ENCODE measurements at regions not wholly inside any gene's neighbourhood (a gene's known extent, or its start where the extent isn't known, plus 50 kb on each side); places are given as distances from the start of the nearest gene placed in this dataset.
A peak's percentile ranks its signal among the peaks of the same experiment; 100 is the strongest.

DNA sequence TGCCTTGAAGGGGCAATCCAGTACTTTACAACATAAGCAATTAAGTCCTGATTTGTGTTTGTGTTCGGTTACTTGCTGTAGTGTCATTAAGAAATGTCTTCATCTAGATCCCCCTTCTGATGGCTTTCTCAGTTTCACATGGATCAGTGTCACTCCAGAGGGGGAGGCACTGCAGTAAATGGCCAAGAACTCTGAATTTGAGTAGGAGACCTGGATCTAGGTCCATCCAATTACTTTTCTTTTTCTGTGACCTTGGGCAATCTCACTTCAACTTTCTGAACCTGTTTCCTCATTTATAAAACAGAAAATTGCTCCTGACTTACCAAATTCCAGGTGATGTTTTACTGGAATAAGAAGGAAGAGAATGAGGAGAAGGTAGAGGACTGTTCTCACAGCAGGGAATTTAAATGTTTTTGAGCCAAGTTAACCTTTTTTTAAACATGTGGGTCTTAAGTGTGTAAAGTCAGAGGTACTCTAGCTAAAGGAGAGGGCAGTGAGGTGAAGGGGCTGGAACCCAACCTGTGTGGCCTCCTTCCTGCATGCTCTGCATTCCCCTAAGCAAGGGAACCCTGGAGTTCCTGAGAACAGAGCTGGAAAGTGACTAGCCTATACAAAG is 285.5 kb downstream of the HACE1 start:
- DNase-seq (ENCODE audit: low read depth), result no peak

DNA sequence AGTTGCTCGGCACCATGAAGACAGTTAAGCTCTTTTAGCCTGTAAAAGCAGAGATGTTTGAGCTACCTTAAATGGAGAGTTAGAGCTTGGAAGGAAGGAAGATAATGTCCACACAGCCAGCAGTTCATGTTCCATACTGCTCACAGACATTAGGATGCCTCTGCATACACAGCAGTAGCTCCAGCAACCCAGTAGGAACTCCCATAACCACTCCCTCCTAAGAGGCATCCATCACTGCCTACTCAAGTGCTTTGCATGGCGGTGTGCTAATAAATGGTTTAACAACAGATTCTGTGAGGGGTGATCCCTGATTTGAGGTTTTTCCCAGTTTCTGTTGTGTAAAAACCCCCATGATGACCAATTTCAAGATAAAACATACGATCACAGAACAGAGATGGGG is 286.4 kb downstream of the HACE1 start:
- no peak for DNase-seq (ENCODE audit: low read depth)

DNA sequence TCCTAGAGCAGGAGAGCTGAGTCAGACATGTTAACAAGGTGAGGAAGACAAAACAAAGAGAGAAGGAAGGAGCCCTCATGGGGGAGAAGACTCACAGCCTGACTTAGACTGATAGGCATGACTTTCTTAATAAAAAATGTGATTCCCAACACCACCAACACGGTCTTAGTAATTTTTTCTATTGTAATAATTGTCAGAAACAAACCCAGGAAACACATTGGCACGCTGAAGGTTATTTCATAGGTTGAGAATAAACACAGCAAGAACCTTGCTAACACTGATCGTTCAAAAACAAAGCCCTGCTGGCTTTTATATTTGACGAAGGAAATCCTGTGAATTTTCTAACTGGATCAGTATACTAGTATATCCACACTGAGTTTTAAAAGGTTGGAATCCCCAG is 286.8 kb downstream of the HACE1 start:
- no peak for DNase-seq (ENCODE audit: low read depth)

DNA sequence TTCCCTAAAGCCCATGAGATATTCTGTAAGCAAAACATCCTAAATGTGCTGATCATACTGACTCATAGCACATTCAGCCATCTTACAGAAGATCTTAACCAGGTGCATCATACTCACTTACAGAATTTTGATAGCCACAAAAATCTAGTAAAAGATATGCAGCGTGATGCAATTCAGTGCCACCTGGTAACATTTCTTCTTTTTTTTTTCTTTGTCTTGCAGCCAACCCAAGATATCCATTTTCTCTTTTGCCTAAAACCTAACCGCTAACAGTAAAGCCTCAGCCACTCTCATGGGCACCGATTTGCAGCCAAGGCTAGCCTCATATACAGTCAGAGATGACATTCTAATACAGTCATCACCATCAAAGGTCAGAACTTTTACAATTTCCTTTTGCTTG is 293.3 kb downstream of the HACE1 start:
- DNase-seq (ENCODE audit: low read depth), result no peak

DNA sequence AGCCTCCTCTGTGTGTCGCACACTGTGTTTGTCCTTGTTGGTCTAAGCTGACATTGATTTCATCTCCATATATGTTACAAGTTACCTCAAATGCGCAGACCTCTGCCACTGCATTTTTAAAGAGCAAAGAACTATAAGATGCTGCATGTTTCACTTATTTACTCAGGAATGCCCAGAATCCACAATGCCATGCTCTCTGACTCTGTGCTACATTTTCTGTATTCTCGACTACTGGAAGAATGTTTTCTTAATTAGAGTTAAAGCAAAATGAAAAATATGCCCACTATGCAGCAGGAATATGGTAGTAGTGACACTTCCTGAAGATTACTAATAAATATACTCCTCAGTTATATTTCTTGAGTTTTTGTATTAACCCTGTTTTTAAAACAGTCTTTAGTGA is 296.4 kb downstream of the HACE1 start:
- DNase-seq (ENCODE audit: low read depth), result no peak

DNA sequence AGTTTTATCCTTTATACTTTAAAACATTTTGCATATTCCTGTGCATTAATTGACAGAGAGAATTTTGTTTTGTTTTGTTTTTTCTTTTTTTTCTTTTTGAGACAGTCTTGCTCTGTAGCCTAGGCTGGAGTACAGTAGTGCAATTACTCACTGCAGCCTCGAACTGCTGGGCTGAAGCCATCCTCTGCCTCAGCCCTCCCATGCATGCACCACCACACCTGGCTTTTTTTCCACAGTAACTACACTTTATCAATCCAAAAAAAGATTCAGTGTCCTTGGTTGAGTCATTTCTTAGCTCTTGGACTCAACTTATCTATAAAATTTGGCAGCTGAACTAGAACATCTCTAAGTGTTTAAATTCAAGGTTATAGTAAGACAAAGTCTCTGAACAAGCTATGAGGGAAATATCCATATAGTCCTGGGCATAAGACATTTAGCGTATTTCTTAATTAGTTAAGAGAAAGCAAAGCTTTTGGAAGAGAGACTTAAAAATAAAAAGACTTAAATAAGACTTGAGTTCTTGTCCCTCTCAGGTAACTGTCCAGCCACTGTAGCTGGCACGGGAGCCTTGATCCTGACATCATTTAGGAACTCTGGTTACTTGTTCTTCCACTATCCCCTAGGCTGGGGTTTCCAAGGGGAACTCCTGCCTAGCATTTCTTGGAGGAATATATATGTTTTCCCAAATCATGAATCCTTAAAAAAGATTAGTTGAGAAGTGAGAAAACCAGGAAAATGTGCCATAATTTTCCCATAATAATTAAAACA is 300.1 kb downstream of the HACE1 start:
- DNase-seq (ENCODE audit: low read depth), result no peak

DNA sequence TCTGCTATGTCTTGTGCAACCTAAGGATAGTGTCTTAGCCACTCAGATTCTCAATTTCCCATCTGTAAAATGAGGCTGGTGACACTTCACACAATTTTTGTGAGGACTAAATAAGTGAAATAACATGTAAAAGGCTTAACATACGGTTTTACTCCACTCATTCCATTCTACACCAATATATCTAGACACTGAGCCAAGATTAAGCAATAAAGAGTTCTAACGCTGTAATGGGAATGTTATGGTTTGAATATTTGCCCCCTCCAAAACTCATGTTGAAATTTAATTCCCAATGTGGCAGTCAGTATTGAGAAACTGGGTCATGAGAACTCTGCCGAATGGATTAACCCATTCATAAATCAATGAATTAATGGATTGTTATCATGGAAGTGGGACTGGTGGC is 301.0 kb downstream of the HACE1 start:
- no peak for DNase-seq (ENCODE audit: low read depth)

DNA sequence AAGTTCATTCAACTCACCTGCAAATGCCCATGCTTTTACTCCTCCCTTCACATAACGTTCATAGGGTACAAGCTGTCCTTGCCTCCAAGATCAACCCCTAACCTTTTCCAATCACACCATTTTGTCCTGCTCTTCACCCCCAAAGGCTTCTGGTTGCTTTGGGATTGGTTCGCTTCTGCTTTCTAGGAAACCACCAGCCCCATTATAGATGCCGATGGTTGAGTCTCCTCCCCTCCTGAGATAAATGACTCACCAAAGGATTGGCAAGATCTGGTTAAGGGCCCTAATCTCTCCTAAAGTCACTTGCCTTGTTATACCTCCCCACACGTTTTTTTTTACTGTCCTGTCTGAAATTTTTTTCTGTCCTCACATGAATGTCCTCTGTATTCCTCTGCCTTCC is 311.4 kb downstream of the HACE1 start:
- DNase-seq (ENCODE audit: low read depth), result no peak

DNA sequence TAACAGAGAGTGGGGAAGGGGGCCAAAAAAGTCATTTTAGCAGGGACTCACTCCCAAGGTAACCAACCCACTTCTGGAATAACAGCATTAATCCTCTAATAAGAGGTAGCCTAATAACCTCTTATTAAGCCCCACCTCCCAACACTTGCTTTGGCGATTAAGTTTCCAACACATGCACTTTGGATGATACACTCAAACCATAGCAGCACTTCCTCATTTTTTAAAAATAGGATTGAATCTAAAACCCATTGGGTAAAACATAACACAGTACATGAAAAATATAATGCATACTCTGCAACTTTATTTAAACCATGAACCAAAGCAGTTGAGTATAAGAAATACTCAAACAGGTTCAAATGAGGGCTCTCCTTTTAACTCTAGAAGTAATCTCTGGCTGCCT is 318.3 kb downstream of the HACE1 start:
- DNase-seq (ENCODE audit: low read depth), result no peak

DNA sequence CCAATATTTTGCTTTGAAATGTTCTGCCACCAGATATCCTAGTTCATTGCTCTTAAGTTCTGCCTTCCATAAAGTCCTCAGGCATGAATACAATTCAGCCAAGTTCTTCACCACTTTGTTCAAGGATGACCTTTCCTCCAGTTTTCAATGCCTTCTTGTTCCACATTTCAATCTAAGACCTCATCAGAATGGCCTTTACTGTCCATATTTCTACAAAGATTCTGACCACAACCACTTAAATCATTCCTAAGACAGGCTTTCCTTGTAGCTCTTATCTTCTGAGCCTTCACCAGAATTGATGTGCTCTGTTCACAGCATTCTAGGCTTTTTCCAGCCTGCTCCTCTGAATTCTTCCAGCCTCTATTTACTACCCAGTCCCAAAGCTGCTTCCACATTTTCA is 319.0 kb downstream of the HACE1 start:
- no peak for DNase-seq (ENCODE audit: low read depth)

DNA sequence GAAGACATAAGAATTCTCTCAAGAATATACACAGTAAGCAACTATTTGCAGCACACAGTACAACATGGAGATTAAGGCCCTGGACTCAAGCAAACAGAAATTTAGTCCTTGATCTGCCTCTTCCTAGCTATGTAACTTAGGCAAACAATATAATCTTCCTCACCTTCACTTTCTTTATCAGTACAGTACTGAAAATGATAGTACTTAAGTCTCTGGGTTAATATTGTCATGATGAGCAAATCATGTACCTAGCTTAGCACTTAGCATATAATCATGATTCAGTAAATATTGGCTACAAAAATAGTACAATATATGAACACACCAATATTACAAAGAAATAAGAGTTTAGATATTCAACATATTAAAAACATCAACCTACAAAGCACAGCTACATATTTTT is 320.5 kb downstream of the HACE1 start:
- DNase-seq (ENCODE audit: low read depth), result no peak

DNA sequence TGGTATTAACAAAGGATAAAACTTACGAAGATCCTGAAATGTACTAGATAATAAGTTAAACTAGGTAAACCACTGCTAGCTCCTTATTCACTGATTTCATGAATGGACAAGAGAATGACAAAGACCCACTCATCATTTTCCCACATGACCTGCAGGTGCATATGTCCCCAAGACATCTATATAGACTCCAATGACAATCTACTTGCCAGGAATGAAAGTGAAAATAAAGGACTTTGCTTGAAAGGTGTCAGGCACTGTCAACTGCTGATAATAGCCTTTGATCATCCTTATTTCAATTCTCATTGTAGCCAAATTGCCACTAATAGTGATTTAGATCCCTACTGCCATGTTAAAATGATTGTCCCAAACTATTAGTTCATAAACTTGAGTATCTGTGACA is 321.8 kb downstream of the HACE1 start:
- no peak for DNase-seq (ENCODE audit: low read depth)

DNA sequence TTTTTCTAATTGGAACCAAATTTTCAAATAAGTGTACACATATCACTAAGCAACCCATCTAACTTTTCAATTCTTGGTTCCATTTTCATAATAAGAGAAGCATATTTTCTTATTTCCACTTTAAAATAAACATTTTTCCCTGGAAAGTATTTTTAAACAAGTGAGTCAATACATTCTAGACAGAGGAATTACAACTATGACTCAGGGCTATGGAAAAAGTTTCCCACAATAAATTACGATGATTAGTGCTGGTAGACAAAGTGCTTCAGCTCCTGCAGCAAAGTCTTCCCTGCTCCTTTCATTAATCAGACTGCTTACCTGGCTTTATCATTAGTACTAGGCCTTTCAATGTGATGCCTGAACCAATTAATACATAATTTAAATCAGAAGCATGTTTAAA is 322.5 kb downstream of the HACE1 start:
- DNase-seq (ENCODE audit: low read depth), result no peak

DNA sequence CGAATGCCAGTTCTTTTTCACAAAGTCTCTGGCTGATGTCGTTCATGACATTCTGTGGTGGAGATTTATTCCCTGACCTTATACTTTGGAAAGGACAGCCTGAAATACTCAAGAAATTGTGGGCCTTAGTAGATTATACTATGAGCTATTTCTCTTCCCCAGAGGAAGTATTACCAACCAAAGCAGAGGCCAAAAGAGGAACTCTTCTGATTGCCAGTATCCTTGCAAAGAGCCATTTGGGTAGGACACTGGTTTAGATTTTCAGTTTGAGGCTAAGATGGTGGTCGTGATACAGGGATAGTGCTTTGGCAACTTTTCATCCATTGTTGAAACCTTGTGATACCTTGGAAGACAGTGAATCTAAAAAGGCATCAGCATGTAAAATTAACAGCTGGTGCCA is 327.3 kb downstream of the HACE1 start:
- DNase-seq (ENCODE audit: low read depth), result no peak

DNA sequence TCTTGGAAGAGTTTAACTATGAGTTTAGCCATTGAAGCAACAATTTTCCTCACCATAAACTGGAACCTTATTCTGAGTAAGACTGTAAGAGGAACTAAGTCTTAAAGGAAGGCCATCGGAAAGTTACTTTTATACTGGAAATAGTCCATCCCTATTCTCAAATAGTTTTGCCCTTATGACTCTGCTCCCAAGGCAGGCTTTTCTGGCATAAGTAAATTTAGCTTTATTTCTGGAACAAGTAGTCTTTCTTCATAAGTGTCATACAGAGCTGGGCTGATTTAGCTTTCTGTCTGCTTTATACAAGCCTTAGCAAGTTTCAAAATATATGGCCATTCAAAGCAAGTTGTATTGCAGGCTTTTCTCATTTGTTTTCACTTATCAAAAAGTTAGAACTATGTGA is 328.1 kb downstream of the HACE1 start:
- DNase-seq (ENCODE audit: low read depth), result no peak

DNA sequence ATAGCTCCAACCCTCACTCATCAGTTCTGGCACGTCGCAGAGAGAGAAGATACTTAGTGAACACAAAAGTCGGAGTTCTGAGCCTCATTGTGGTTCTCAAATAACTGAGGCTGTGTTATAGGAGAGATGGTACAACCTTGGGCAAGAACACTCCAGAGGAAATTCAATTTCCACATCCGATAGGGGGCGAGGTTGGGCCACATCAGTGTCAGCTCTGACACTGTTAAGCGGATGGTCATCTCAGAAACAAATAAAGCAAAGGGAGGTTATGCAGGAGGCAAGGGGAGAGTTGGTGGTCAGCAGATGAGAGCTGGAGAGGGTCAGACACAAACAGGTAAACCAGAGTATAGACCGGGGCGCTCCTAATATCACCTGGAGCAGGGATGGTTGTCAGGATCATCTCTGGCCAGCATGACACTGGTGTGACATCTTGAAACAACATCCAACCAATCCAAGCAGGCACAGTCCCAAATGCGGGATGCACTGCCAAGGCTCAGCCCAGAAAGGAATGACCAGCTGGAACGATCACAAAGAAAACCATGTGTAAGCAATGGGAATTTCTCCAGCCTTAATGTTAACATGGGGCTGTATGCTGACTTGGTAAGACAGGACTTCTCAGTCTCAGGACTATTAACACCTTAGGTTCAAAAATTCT is 331.8 kb downstream of the HACE1 start:
- no peak for DNase-seq (ENCODE audit: low read depth)

DNA sequence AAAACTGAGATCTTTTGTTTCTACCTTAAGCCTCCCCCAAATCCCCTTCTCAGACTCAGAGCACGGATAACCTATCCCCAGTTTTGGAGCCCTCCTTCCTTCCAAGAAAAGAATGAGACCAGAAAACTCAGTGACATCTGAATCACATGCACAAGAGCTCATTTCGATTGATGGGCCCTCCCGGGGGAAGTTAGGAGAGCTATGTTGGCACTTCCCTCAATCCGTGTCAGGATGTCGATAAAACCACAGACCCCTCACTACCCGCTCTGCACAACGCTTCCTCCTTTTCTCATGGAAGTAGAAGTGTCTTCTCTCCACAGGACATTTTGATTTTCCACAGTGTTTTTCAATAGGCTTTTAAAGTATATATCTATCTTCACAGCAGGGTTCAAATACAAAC is 332.4 kb downstream of the HACE1 start:
- DNase-seq (ENCODE audit: low read depth), result no peak

DNA sequence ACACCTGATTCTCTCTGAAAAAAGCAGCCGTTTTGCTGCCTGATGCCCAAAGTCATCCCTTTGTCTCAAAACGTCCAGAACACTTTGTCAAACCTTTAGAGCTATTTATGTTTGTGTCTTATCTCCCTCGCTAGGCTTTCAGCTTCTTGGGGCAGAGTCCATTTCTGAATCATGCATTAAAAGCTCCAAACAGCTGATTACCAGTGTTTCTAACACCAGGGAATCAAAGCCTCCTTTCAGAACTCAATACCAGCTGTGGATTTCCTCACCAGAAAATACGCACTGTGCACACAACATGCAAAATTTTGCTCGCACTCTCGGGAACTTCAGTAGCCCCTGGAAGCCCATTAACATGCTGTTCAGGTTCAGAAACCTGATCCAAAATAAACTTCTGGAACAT is 333.3 kb downstream of the HACE1 start:
- DNase-seq (ENCODE audit: low read depth), result no peak

DNA sequence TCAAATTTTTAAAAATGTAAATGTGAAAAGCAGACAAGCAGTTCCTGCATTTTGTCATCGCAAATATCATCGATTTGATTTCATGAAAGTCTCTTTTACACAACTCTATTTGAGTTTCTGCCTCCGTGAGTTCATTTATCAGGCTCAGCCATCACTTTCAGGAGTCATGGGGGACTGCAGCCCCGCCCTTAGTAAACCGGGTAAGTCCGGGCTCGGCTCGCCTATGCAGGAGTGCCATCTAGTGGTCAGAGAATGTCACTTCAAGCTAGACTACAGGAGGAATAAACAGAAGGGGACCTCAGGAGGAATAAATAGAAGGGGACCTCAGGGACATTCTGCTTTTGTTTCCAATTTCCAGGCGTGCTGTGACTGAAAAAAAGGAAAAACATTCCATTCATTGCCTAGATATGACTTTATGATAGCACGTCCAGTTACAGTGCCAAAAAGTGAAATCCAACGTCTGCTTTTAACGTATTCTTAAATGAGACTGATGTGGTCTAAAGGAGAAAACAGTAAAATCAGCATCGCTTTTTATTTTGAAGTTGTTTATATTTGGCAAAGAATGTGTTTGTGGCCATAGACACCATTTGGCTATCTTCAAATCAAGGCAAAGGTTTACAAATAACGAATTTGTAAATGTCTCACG is 333.9 kb downstream of the HACE1 start:
- peak; percentile 19 for DNase-seq (ENCODE audit: low read depth)

DNA sequence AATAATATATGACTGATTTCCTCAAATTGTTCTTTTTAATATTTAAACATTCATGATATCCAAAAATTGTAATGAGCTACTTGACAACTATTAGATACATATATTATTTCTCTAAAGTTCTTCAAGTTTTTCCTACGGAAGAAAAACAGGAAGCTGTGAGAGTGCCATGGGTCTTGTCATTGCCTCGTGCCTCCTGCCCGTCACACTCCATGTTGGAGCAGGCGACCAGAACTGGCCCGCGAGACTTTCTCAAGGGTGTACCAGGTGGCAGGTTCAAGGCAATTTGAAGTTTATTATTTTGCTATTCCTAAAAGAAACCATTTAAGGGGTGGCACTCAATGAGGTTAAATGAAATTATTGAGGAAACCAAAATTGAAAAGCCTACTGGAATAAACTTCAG is 337.2 kb downstream of the HACE1 start:
- no peak for DNase-seq (ENCODE audit: low read depth)

DNA sequence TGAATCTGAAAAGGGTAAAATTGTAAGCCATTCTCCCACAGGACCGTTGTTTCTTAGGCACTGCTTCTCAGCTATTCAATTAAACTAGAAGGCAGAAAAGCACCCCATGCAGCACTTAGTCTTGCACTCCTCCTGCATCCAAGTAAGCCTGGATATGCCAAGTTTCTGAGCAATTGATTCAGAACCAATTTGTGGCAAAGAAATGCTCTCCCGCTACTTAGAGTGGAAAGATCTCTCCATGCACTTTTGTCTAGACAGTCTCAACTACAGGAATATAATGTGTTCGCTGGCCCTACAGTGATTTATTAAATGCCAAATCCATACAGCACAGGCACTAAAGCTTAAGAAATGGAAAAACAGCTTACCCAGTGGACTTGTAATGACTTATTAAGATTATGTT is 338.5 kb downstream of the HACE1 start:
- DNase-seq (ENCODE audit: low read depth), result no peak

DNA sequence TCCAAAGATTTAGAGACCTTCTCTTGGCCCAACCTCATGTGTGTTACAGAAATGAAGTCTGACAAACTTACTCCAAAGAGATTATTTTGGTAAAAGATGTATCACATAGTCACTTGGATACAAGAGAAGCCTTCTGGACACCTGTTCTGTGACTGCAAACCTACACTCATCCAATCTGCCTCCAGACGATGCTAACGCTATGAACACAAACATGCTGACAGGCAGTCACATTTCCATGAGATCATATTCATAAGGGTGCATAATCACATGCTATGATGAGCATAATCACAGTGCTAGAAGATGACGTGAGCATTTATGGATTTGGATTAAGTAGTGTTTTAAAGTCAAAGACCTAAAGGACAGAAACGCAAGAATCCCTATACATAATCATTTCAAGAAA is 340.2 kb downstream of the HACE1 start:
- no peak for DNase-seq (ENCODE audit: low read depth)

DNA sequence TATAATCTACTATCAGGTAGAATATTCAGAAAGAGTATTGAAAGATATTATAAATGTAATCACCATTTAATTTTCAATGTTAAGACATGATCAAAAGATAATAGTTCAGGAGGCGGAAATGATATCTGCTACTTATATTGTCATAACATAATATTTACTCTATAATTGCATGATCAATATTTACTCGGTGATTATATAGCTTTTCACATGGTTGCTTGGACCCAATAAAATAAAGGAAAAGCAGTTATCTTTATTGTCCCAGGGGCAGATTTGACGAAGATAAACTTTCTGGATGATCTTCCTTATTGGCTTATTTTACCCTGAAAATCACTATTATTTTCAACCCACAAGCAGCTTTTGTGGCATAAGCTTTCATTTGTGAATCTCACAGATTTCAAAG is 350.4 kb downstream of the HACE1 start:
- no peak for DNase-seq (ENCODE audit: low read depth)

Data from stimulated activated CD8-positive, alpha-beta memory T cell treated with anti-CD3 and anti-CD28 coated beads, Interleukin-15, amount 100 ng/mL, for 1 hour (primary cell).